ENCODE measurements at regions not wholly inside any gene's neighbourhood (a gene's known extent, or its start where the extent isn't known, plus 50 kb on each side); places are given as distances from the start of the nearest gene placed in this dataset.

GRCh38 chr15:96029172-96029571, 301.3 kb upstream of the NR2F2 start:
- Histone ChIP-seq H3K36me3 (no peaks in the 10 kb centered on the region), H3K27me3 (no peaks in the 10 kb centered on the region), H3K9me3 (no peaks in the 10 kb centered on the region), H3K4me3 (no peak overlapping the region), H3K4me1 (no peaks in the 10 kb centered on the region), H3K27ac (no peak overlapping the region)
- no peak for TF ChIP-seq POLR2AphosphoS5 (IDR thresholded peaks at IDR 0.05)
- TF ChIP-seq POLR2A (IDR thresholded peaks at IDR 0.05) = no peak
- no peak for DNase-seq (ENCODE audit: low spot score in 2 of 2)

- 92% methylated on average over 5 of the region's 5 CpGs for WGBS
- peaks cover 5% of the 10 kb centered on the region for H3K27me3 ChIP-seq
- H3K27ac ChIP-seq = no peak overlapping the region
- no peaks in the 10 kb centered on the region for H3K4me1 ChIP-seq
- H3K36me3 ChIP-seq = no peaks in the 10 kb centered on the region
- no peaks in the 10 kb centered on the region for H3K9me3 ChIP-seq
- no peak overlapping the region for H3K4me3 ChIP-seq
- no peak for DNase-seq (ENCODE audit: low spot score in 2 of 2)
- no peak for TF ChIP-seq POLR2A (IDR thresholded peaks at IDR 0.05)
- no peak for TF ChIP-seq EP300 (IDR thresholded peaks at IDR 0.05)
- no peak for TF ChIP-seq CTCF (IDR thresholded peaks at IDR 0.05)
- no peak for TF ChIP-seq POLR2AphosphoS5 (IDR thresholded peaks at IDR 0.05)
These were observed 298.9 kb upstream of the NR2F2 start for GRCh38 chr15:96031426-96032110.

GRCh38 chr15:96035091-96035490, 295.4 kb upstream of the NR2F2 start:
- H3K4me3 ChIP-seq = no peak overlapping the region
- TF ChIP-seq CTCF (IDR thresholded peaks at IDR 0.05) = no peak
- no peak for TF ChIP-seq POLR2A (IDR thresholded peaks at IDR 0.05)
- TF ChIP-seq EP300 (IDR thresholded peaks at IDR 0.05) = no peak
- no peaks in the 10 kb centered on the region for H3K36me3 ChIP-seq
- peaks cover 9% of the 10 kb centered on the region for H3K27me3 ChIP-seq
- no peaks in the 10 kb centered on the region for H3K4me1 ChIP-seq
- no peak overlapping the region for H3K27ac ChIP-seq
- WGBS = 85% methylated on average over 4 of the region's 4 CpGs
- DNase-seq (ENCODE audit: low spot score in 2 of 2) = no peak
- H3K9me3 ChIP-seq = no peaks in the 10 kb centered on the region

- no peak for DNase-seq (ENCODE audit: low spot score in 2 of 2)
- no peak overlapping the region for H3K27ac ChIP-seq
- H3K4me3 ChIP-seq = no peak overlapping the region
- TF ChIP-seq POLR2A (IDR thresholded peaks at IDR 0.05) (no peak), CTCF (IDR thresholded peaks at IDR 0.05) (no peak), POLR2AphosphoS5 (IDR thresholded peaks at IDR 0.05) (no peak), EP300 (IDR thresholded peaks at IDR 0.05) (no peak)
- H3K9me3 ChIP-seq = no peaks in the 10 kb centered on the region
- no peaks in the 10 kb centered on the region for H3K4me1 ChIP-seq
- no peaks in the 10 kb centered on the region for H3K36me3 ChIP-seq
- 78% methylated on average over 5 of the region's 5 CpGs for WGBS
- H3K27me3 ChIP-seq = peaks cover 9% of the 10 kb centered on the region
These were observed 294.9 kb upstream of the NR2F2 start for GRCh38 chr15:96035635-96036034.

- TF ChIP-seq CTCF (IDR thresholded peaks at IDR 0.05) (no peak), POLR2A (IDR thresholded peaks at IDR 0.05) (no peak), EP300 (IDR thresholded peaks at IDR 0.05) (no peak), POLR2AphosphoS5 (IDR thresholded peaks at IDR 0.05) (no peak)
- DNase-seq (ENCODE audit: low spot score in 2 of 2) = no peak
- H3K9me3 ChIP-seq = no peaks in the 10 kb centered on the region
- H3K36me3 ChIP-seq = no peaks in the 10 kb centered on the region
- WGBS = 84% methylated on average over 4 of the region's 4 CpGs
- H3K27me3 ChIP-seq = peaks cover 9% of the 10 kb centered on the region
- no peak overlapping the region for H3K27ac ChIP-seq
- no peak overlapping the region for H3K4me3 ChIP-seq
- no peaks in the 10 kb centered on the region for H3K4me1 ChIP-seq
These were observed 292.9 kb upstream of the NR2F2 start for GRCh38 chr15:96037584-96037983.

GRCh38 chr15:96038131-96038530, 292.4 kb upstream of the NR2F2 start:
- TF ChIP-seq POLR2AphosphoS5 (IDR thresholded peaks at IDR 0.05) = no peak
- no peak for TF ChIP-seq EP300 (IDR thresholded peaks at IDR 0.05)
- TF ChIP-seq CTCF (IDR thresholded peaks at IDR 0.05) = no peak
- TF ChIP-seq POLR2A (IDR thresholded peaks at IDR 0.05) = no peak
- H3K27me3 ChIP-seq = peaks cover 9% of the 10 kb centered on the region
- H3K4me3 ChIP-seq = no peak overlapping the region
- 84% methylated on average over 1 of the region's 1 CpG for WGBS
- H3K36me3 ChIP-seq = no peaks in the 10 kb centered on the region
- H3K9me3 ChIP-seq = no peaks in the 10 kb centered on the region
- H3K27ac ChIP-seq = no peak overlapping the region
- DNase-seq (ENCODE audit: low spot score in 2 of 2) = no peak
- no peaks in the 10 kb centered on the region for H3K4me1 ChIP-seq

Measured in suprapubic skin (tissue), 4 donors.